ENCODE measurements at regions not wholly inside any gene's neighbourhood (a gene's known extent, or its start where the extent isn't known, plus 50 kb on each side); places are given as distances from the start of the nearest gene placed in this dataset.

- Histone ChIP-seq H3K27me3 (ENCODE audit: insufficient read depth, insufficient read length) (no peaks in the 10 kb centered on the region), H3K9me3 (ENCODE audit: insufficient read depth, low read length) (no peaks in the 10 kb centered on the region), H3K9ac (ENCODE audit: insufficient read length, low read depth) (no peak overlapping the region), H3K4me3 (ENCODE audit: insufficient read length, low read depth) (no peak overlapping the region), H3K4me1 (ENCODE audit: insufficient read depth, insufficient read length) (no peaks in the 10 kb centered on the region), H3K36me3 (ENCODE audit: insufficient read depth, insufficient read length, low read length) (no peaks in the 10 kb centered on the region)
- TF ChIP-seq ZNF274 (IDR thresholded peaks at IDR 0.05; ENCODE audit: low read depth, low read length) (no peak), SUZ12 (IDR thresholded peaks at IDR 0.05; ENCODE audit: extremely low read depth, insufficient read depth, insufficient read length) (no peak), YY1 (IDR thresholded peaks at IDR 0.05; ENCODE audit: insufficient read depth, insufficient read length) (no peak)
- DNase-seq (ENCODE audit: low read depth, low spot score), result peak; percentile 18
Observed at GRCh38 chr7:25392588-25393338, 164.5 kb upstream of the NPVF start.

- no peak for DNase-seq (ENCODE audit: low read depth, low spot score)
- TF ChIP-seq ZNF274 (IDR thresholded peaks at IDR 0.05; ENCODE audit: low read depth, low read length), result no peak
- no peak for TF ChIP-seq SUZ12 (IDR thresholded peaks at IDR 0.05; ENCODE audit: extremely low read depth, insufficient read depth, insufficient read length)
- TF ChIP-seq YY1 (IDR thresholded peaks at IDR 0.05; ENCODE audit: insufficient read depth, insufficient read length), result no peak
- H3K9ac ChIP-seq (ENCODE audit: insufficient read length, low read depth), result no peak overlapping the region
- no peak overlapping the region for H3K4me3 ChIP-seq (ENCODE audit: insufficient read length, low read depth)
- H3K36me3 ChIP-seq (ENCODE audit: insufficient read depth, insufficient read length, low read length), result no peaks in the 10 kb centered on the region
- H3K9me3 ChIP-seq (ENCODE audit: insufficient read depth, low read length), result no peaks in the 10 kb centered on the region
- no peaks in the 10 kb centered on the region for H3K4me1 ChIP-seq (ENCODE audit: insufficient read depth, insufficient read length)
- no peaks in the 10 kb centered on the region for H3K27me3 ChIP-seq (ENCODE audit: insufficient read depth, insufficient read length)
Observed at GRCh38 chr7:25395976-25396375, 167.7 kb upstream of the NPVF start.

- DNase-seq (ENCODE audit: low read depth, low spot score), result no peak
- Histone ChIP-seq H3K9ac (ENCODE audit: insufficient read length, low read depth) (no peak overlapping the region), H3K27me3 (ENCODE audit: insufficient read depth, insufficient read length) (no peaks in the 10 kb centered on the region), H3K4me1 (ENCODE audit: insufficient read depth, insufficient read length) (no peaks in the 10 kb centered on the region), H3K36me3 (ENCODE audit: insufficient read depth, insufficient read length, low read length) (no peaks in the 10 kb centered on the region), H3K4me3 (ENCODE audit: insufficient read length, low read depth) (no peak overlapping the region), H3K9me3 (ENCODE audit: insufficient read depth, low read length) (no peaks in the 10 kb centered on the region)
- TF ChIP-seq YY1 (IDR thresholded peaks at IDR 0.05; ENCODE audit: insufficient read depth, insufficient read length) (no peak), SUZ12 (IDR thresholded peaks at IDR 0.05; ENCODE audit: extremely low read depth, insufficient read depth, insufficient read length) (no peak), ZNF274 (IDR thresholded peaks at IDR 0.05; ENCODE audit: low read depth, low read length) (no peak)
Observed at GRCh38 chr7:25396668-25397067, 168.4 kb upstream of the NPVF start.

GRCh38 chr7:25398418-25398817 lies 170.1 kb upstream of the NPVF start:
- Histone ChIP-seq H3K9me3 (ENCODE audit: insufficient read depth, low read length) (no peaks in the 10 kb centered on the region), H3K36me3 (ENCODE audit: insufficient read depth, insufficient read length, low read length) (no peaks in the 10 kb centered on the region), H3K4me3 (ENCODE audit: insufficient read length, low read depth) (no peak overlapping the region), H3K4me1 (ENCODE audit: insufficient read depth, insufficient read length) (no peaks in the 10 kb centered on the region), H3K9ac (ENCODE audit: insufficient read length, low read depth) (no peak overlapping the region), H3K27me3 (ENCODE audit: insufficient read depth, insufficient read length) (no peaks in the 10 kb centered on the region)
- no peak for DNase-seq (ENCODE audit: low read depth, low spot score)
- TF ChIP-seq SUZ12 (IDR thresholded peaks at IDR 0.05; ENCODE audit: extremely low read depth, insufficient read depth, insufficient read length), result no peak
- TF ChIP-seq ZNF274 (IDR thresholded peaks at IDR 0.05; ENCODE audit: low read depth, low read length), result no peak
- TF ChIP-seq YY1 (IDR thresholded peaks at IDR 0.05; ENCODE audit: insufficient read depth, insufficient read length), result no peak

- no peak overlapping the region for H3K4me3 ChIP-seq (ENCODE audit: insufficient read length, low read depth)
- H3K9ac ChIP-seq (ENCODE audit: insufficient read length, low read depth), result no peak overlapping the region
- TF ChIP-seq SUZ12 (IDR thresholded peaks at IDR 0.05; ENCODE audit: extremely low read depth, insufficient read depth, insufficient read length) (no peak), YY1 (IDR thresholded peaks at IDR 0.05; ENCODE audit: insufficient read depth, insufficient read length) (no peak), ZNF274 (IDR thresholded peaks at IDR 0.05; ENCODE audit: low read depth, low read length) (no peak)
- H3K4me1 ChIP-seq (ENCODE audit: insufficient read depth, insufficient read length), result no peaks in the 10 kb centered on the region
- H3K27me3 ChIP-seq (ENCODE audit: insufficient read depth, insufficient read length), result no peaks in the 10 kb centered on the region
- H3K36me3 ChIP-seq (ENCODE audit: insufficient read depth, insufficient read length, low read length), result no peaks in the 10 kb centered on the region
- no peaks in the 10 kb centered on the region for H3K9me3 ChIP-seq (ENCODE audit: insufficient read depth, low read length)
- no peak for DNase-seq (ENCODE audit: low read depth, low spot score)
Observed at GRCh38 chr7:25399000-25399750, 170.9 kb upstream of the NPVF start.

GRCh38 chr7:25402532-25402931 lies 174.2 kb upstream of the NPVF start:
- H3K9me3 ChIP-seq (ENCODE audit: insufficient read depth, low read length), result no peaks in the 10 kb centered on the region
- H3K4me1 ChIP-seq (ENCODE audit: insufficient read depth, insufficient read length), result no peaks in the 10 kb centered on the region
- DNase-seq (ENCODE audit: low read depth, low spot score), result no peak
- no peak overlapping the region for H3K9ac ChIP-seq (ENCODE audit: insufficient read length, low read depth)
- no peak for TF ChIP-seq ZNF274 (IDR thresholded peaks at IDR 0.05; ENCODE audit: low read depth, low read length)
- TF ChIP-seq SUZ12 (IDR thresholded peaks at IDR 0.05; ENCODE audit: extremely low read depth, insufficient read depth, insufficient read length), result no peak
- no peak for TF ChIP-seq YY1 (IDR thresholded peaks at IDR 0.05; ENCODE audit: insufficient read depth, insufficient read length)
- H3K4me3 ChIP-seq (ENCODE audit: insufficient read length, low read depth), result no peak overlapping the region
- no peaks in the 10 kb centered on the region for H3K36me3 ChIP-seq (ENCODE audit: insufficient read depth, insufficient read length, low read length)
- no peaks in the 10 kb centered on the region for H3K27me3 ChIP-seq (ENCODE audit: insufficient read depth, insufficient read length)

GRCh38 chr7:25405736-25406135 lies 177.4 kb upstream of the NPVF start:
- no peaks in the 10 kb centered on the region for H3K36me3 ChIP-seq (ENCODE audit: insufficient read depth, insufficient read length, low read length)
- no peak overlapping the region for H3K9ac ChIP-seq (ENCODE audit: insufficient read length, low read depth)
- H3K4me3 ChIP-seq (ENCODE audit: insufficient read length, low read depth), result no peak overlapping the region
- TF ChIP-seq ZNF274 (IDR thresholded peaks at IDR 0.05; ENCODE audit: low read depth, low read length), result no peak
- no peak for TF ChIP-seq YY1 (IDR thresholded peaks at IDR 0.05; ENCODE audit: insufficient read depth, insufficient read length)
- TF ChIP-seq SUZ12 (IDR thresholded peaks at IDR 0.05; ENCODE audit: extremely low read depth, insufficient read depth, insufficient read length), result no peak
- no peaks in the 10 kb centered on the region for H3K9me3 ChIP-seq (ENCODE audit: insufficient read depth, low read length)
- no peak for DNase-seq (ENCODE audit: low read depth, low spot score)
- no peaks in the 10 kb centered on the region for H3K4me1 ChIP-seq (ENCODE audit: insufficient read depth, insufficient read length)
- H3K27me3 ChIP-seq (ENCODE audit: insufficient read depth, insufficient read length), result no peaks in the 10 kb centered on the region

All from NT2/D1 (cell line).